DND-41 (cell line): ENCODE measurements at regions not wholly inside any gene's neighbourhood (a gene's known extent, or its start where the extent isn't known, plus 50 kb on each side); places are given as distances from the start of the nearest gene placed in this dataset.

Experiments used
- ATAC-seq: fragments of 200-7000 bp; cut with Tn5 transposase; 3 replicates; pipeline ENCODE4 v1.9.1; 2021; ENCODE audit warnings: low read depth; ENCODE audit not compliant: insufficient read depth
- DNase-seq: peaks from one replicate; pipeline ENCODE4 v3.0.0-alpha.2; 2020
- H2AFZ ChIP-seq: 2 replicates; pipeline ENCODE4 v1.6.0; 2012; ENCODE audit warnings: low read depth, low read length
- H3K27ac ChIP-seq: 2 replicates; pipeline ENCODE4 v1.5.1; 2012; ENCODE audit warnings: low read length, inconsistent platforms
- H3K27me3 ChIP-seq: fragments of 200-600 bp; sonication (generic); 2 replicates; pipeline ENCODE4 v1.6.0; 2012; ENCODE audit warnings: low read length, mild to moderate bottlenecking, inconsistent platforms; ENCODE audit not compliant: insufficient read depth, poor library complexity
- H3K36me3 ChIP-seq: 2 replicates; pipeline ENCODE4 v1.5.1; 2012; ENCODE audit warnings: low read length, inconsistent platforms; ENCODE audit not compliant: insufficient read depth
- H3K4me1 ChIP-seq: 2 replicates; pipeline ENCODE4 v1.5.1; 2012; ENCODE audit warnings: mild to moderate bottlenecking, low read length; ENCODE audit not compliant: insufficient read depth
- H3K4me2 ChIP-seq: 2 replicates; pipeline ENCODE4 v1.6.0; 2012; ENCODE audit warnings: mild to moderate bottlenecking, moderate library complexity, low read length, inconsistent platforms; ENCODE audit not compliant: insufficient read depth
- H3K4me3 ChIP-seq, 2 experiments: fragments of 200-600 bp in 1 of 2; shearing (Covaris generic) in 1 of 2; 2 replicates each; pipeline ENCODE4 v1.5.1; 2012 to 2016; ENCODE audit warnings: inconsistent platforms in 2 of 2, low read length in 2 of 2, mild to moderate bottlenecking in 2 of 2, low read depth in 1 of 2, moderate library complexity in 1 of 2
- H3K79me2 ChIP-seq: 2 replicates; pipeline ENCODE4 v1.6.0; 2012; ENCODE audit warnings: low read length, inconsistent platforms; ENCODE audit not compliant: insufficient read depth
- H3K9ac ChIP-seq: 2 replicates; pipeline ENCODE4 v1.6.0; 2012; ENCODE audit warnings: low read depth, mild to moderate bottlenecking, inconsistent platforms, low read length, moderate library complexity
- H3K9me3 ChIP-seq: 2 replicates; pipeline ENCODE4 v1.5.1; 2012; ENCODE audit warnings: low read length, moderate library complexity, mild to moderate bottlenecking, inconsistent platforms; ENCODE audit not compliant: insufficient read depth, severe bottlenecking
- H4K20me1 ChIP-seq: 2 replicates; pipeline ENCODE4 v1.6.0; 2012; ENCODE audit warnings: low read length; ENCODE audit not compliant: insufficient read depth
- CTCF ChIP-seq: IDR thresholded peaks from 2 replicates; pipeline ENCODE4 v1.5.1; 2012; ENCODE audit warnings: borderline replicate concordance, low read length, moderate library complexity, mild to moderate bottlenecking; ENCODE audit not compliant: poor library complexity, severe bottlenecking; ENCODE audit errors: extremely low read depth
- EZH2 ChIP-seq: IDR thresholded peaks from 3 replicates; pipeline ENCODE4 v1.6.1; 2012; ENCODE audit warnings: borderline replicate concordance, low read depth, mild to moderate bottlenecking, moderate library complexity, low read length, inconsistent platforms; ENCODE audit not compliant: severe bottlenecking

- no peak overlapping the region for H3K4me2 ChIP-seq
- H3K9me3 ChIP-seq: no peaks in the 10 kb centered on the region
- no peaks in the 10 kb centered on the region for H3K4me1 ChIP-seq
- DNase-seq (no peak), ATAC-seq (no peak)
- TF ChIP-seq CTCF (no peak), EZH2 (no peak)
- H3K27ac ChIP-seq: no peak overlapping the region
- H2AFZ ChIP-seq: no peak overlapping the region
- H3K79me2 ChIP-seq: no peaks in the 10 kb centered on the region
- H4K20me1 ChIP-seq: no peaks in the 10 kb centered on the region
- H3K4me3 ChIP-seq: no peak overlapping the region
- no peaks in the 10 kb centered on the region for H3K27me3 ChIP-seq
- H3K9ac ChIP-seq: no peak overlapping the region
- H3K36me3 ChIP-seq: no peaks in the 10 kb centered on the region
Observed at GRCh38 chr6:114521926-114522325, 179.1 kb upstream of the HS3ST5 start.

DNA sequence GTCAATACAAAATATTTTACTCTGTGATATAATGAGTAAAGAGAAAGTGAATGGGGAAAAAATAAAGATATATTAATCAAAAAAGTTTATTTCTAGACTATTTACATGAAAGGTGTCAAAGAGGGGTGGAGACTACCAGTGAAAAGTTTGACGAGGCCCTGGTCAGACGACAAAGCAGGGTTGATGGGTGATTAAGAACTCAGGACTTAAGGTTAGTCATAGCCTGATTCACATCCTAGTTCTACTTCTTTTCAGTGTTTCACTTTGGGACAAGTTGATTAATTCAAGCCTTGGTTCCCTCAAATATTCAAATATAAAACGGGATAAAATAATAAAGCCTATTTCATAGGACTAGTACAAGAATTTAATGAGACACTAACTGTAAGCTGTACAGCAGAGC is 178.2 kb upstream of the HS3ST5 start:
- ATAC-seq: no peak

GRCh38 chr6:114514170-114514569 is 171.3 kb upstream of the HS3ST5 start:
- no peak overlapping the region for H3K4me2 ChIP-seq
- ATAC-seq: no peak

More for the DNA sequence above, 178.2 kb upstream of the HS3ST5 start:
- TF ChIP-seq CTCF: no peak
- no peak for TF ChIP-seq EZH2
- Histone ChIP-seq H3K4me1 (no peaks in the 10 kb centered on the region), H3K9me3 (no peaks in the 10 kb centered on the region), H3K79me2 (no peaks in the 10 kb centered on the region), H3K9ac (no peak overlapping the region), H3K36me3 (no peaks in the 10 kb centered on the region), H3K4me3 (no peak overlapping the region), H3K4me2 (no peak overlapping the region), H2AFZ (no peak overlapping the region), H3K27ac (no peak overlapping the region), H3K27me3 (no peaks in the 10 kb centered on the region), H4K20me1 (no peaks in the 10 kb centered on the region)
- no peak for DNase-seq

More at GRCh38 chr6:114514170-114514569, 171.3 kb upstream of the HS3ST5 start:
- H3K4me1 ChIP-seq: no peaks in the 10 kb centered on the region
- H3K27ac ChIP-seq: no peak overlapping the region
- H3K4me3 ChIP-seq: no peak overlapping the region
- no peak for DNase-seq
- no peaks in the 10 kb centered on the region for H3K27me3 ChIP-seq
- no peaks in the 10 kb centered on the region for H3K79me2 ChIP-seq
- no peaks in the 10 kb centered on the region for H3K36me3 ChIP-seq
- TF ChIP-seq CTCF (no peak), EZH2 (no peak)
- H3K9ac ChIP-seq: no peak overlapping the region
- no peak overlapping the region for H2AFZ ChIP-seq
- H4K20me1 ChIP-seq: no peaks in the 10 kb centered on the region
- no peaks in the 10 kb centered on the region for H3K9me3 ChIP-seq
